ENCODE measurements at regions not wholly inside any gene's neighbourhood (a gene's known extent, or its start where the extent isn't known, plus 50 kb on each side); places are given as distances from the start of the nearest gene placed in this dataset.

GRCh38 chr2:65532326-65532725 lies 99.9 kb upstream of the SPRED2 start:
- H3K4me1 Mint-ChIP-seq = no peaks in the 10 kb centered on the region
- H3K4me3 Mint-ChIP-seq = no peak overlapping the region
- no peaks in the 10 kb centered on the region for H3K36me3 Mint-ChIP-seq (ENCODE audit: low read depth)
- H3K9me3 Mint-ChIP-seq = no peaks in the 10 kb centered on the region
- TF ChIP-seq CTCF (conservative IDR thresholded peaks at IDR 0.05) = no peak
- H3K27me3 Mint-ChIP-seq (ENCODE audit: low read depth) = no peaks in the 10 kb centered on the region
- H3K27ac Mint-ChIP-seq (ENCODE audit: unreplicated experiment) = no peak overlapping the region
- no peak for DNase-seq (ENCODE audit: low read depth, low spot score)

- TF ChIP-seq CTCF (conservative IDR thresholded peaks at IDR 0.05) = no peak
- Mint-ChIP-seq H3K36me3 (ENCODE audit: low read depth) (no peaks in the 10 kb centered on the region), H3K27me3 (ENCODE audit: low read depth) (no peaks in the 10 kb centered on the region), H3K4me3 (no peak overlapping the region), H3K4me1 (peaks cover 6% of the 10 kb centered on the region), H3K27ac (ENCODE audit: unreplicated experiment) (no peak overlapping the region), H3K9me3 (no peaks in the 10 kb centered on the region)
- no peak for DNase-seq (ENCODE audit: low read depth, low spot score)
Observed at GRCh38 chr2:65530547-65531320, 98.3 kb upstream of the SPRED2 start.

GRCh38 chr2:65529419-65529818 lies 97.0 kb upstream of the SPRED2 start:
- no peak for DNase-seq (ENCODE audit: low read depth, low spot score)
- H3K4me1 Mint-ChIP-seq = peaks cover 8% of the 10 kb centered on the region
- no peak overlapping the region for H3K4me3 Mint-ChIP-seq
- H3K9me3 Mint-ChIP-seq = no peaks in the 10 kb centered on the region
- H3K27me3 Mint-ChIP-seq (ENCODE audit: low read depth) = no peaks in the 10 kb centered on the region
- H3K36me3 Mint-ChIP-seq (ENCODE audit: low read depth) = no peaks in the 10 kb centered on the region
- H3K27ac Mint-ChIP-seq (ENCODE audit: unreplicated experiment) = no peak overlapping the region
- no peak for TF ChIP-seq CTCF (conservative IDR thresholded peaks at IDR 0.05)

- H3K4me3 Mint-ChIP-seq = no peak overlapping the region
- H3K27me3 Mint-ChIP-seq (ENCODE audit: low read depth) = no peaks in the 10 kb centered on the region
- no peak for TF ChIP-seq CTCF (conservative IDR thresholded peaks at IDR 0.05)
- no peak for DNase-seq (ENCODE audit: low read depth, low spot score)
- H3K4me1 Mint-ChIP-seq = peaks cover 8% of the 10 kb centered on the region
- no peaks in the 10 kb centered on the region for H3K36me3 Mint-ChIP-seq (ENCODE audit: low read depth)
- no peak overlapping the region for H3K27ac Mint-ChIP-seq (ENCODE audit: unreplicated experiment)
- H3K9me3 Mint-ChIP-seq = peaks cover 1% of the 10 kb centered on the region
Observed at GRCh38 chr2:65528241-65528574, 95.8 kb upstream of the SPRED2 start.

- H3K27me3 Mint-ChIP-seq (ENCODE audit: low read depth) = no peaks in the 10 kb centered on the region
- TF ChIP-seq CTCF (conservative IDR thresholded peaks at IDR 0.05) = no peak
- H3K4me3 Mint-ChIP-seq = no peak overlapping the region
- peaks cover 4% of the 10 kb centered on the region for H3K9me3 Mint-ChIP-seq
- H3K4me1 Mint-ChIP-seq = peaks cover 8% of the 10 kb centered on the region
- no peaks in the 10 kb centered on the region for H3K36me3 Mint-ChIP-seq (ENCODE audit: low read depth)
- no peak overlapping the region for H3K27ac Mint-ChIP-seq (ENCODE audit: unreplicated experiment)
- DNase-seq (ENCODE audit: low read depth, low spot score) = no peak
Observed at GRCh38 chr2:65527451-65528240, 95.2 kb upstream of the SPRED2 start.

All from neural crest cell (in vitro differentiated cells).